Muscle layer of colon (tissue), 2 donors: ENCODE measurements at regions not wholly inside any gene's neighbourhood (a gene's known extent, or its start where the extent isn't known, plus 50 kb on each side); places are given as distances from the start of the nearest gene placed in this dataset.

Source experiments
- H3K27ac ChIP-seq: one replicate; pipeline ENCODE4 v1.7.0; 2013; ENCODE audit warnings: low read depth, mild to moderate bottlenecking, low read length, moderate library complexity
- H3K27me3 ChIP-seq, 2 donors: one replicate each; pipeline ENCODE4 v1.7.0; 2013; ENCODE audit warnings: low read length in 2 of 2, mild to moderate bottlenecking in 2 of 2; ENCODE audit not compliant: insufficient read depth in 2 of 2, control insufficient read depth in 1 of 2
- H3K36me3 ChIP-seq: one replicate; pipeline ENCODE4 v1.7.0; 2013; ENCODE audit warnings: mild to moderate bottlenecking, low read length; ENCODE audit not compliant: insufficient read depth
- H3K4me1 ChIP-seq: one replicate; pipeline ENCODE4 v1.7.0; 2013; ENCODE audit warnings: mild to moderate bottlenecking, low read length; ENCODE audit not compliant: insufficient read depth
- H3K4me3 ChIP-seq, 2 donors: one replicate each; pipeline ENCODE4 v1.7.0; 2013; ENCODE audit warnings: low read length in 2 of 2, low read depth in 1 of 2, mild to moderate bottlenecking in 1 of 2, moderate library complexity in 1 of 2
- H3K9ac ChIP-seq: one replicate; pipeline ENCODE4 v1.7.0; 2013; ENCODE audit warnings: low read length
- H3K9me3 ChIP-seq: one replicate; pipeline ENCODE4 v1.7.0; 2013; ENCODE audit warnings: mild to moderate bottlenecking, low read length
- donor health status: abdominal sarcoma.
- donor health status: Adenocarcinoma of cecum.

GRCh38 chr4:99712099-99712498 lies 54.5 kb upstream of the C4orf54 start:
- Histone ChIP-seq H3K27ac (no peak overlapping the region), H3K9me3 (no peaks in the 10 kb centered on the region), H3K36me3 (no peaks in the 10 kb centered on the region), H3K4me1 (no peaks in the 10 kb centered on the region), H3K4me3 (no peak overlapping the region), H3K9ac (no peak overlapping the region), H3K27me3 (no peaks in the 10 kb centered on the region)

- H3K4me3 ChIP-seq, result no peak overlapping the region
- no peaks in the 10 kb centered on the region for H3K27me3 ChIP-seq
- no peaks in the 10 kb centered on the region for H3K36me3 ChIP-seq
- no peaks in the 10 kb centered on the region for H3K9me3 ChIP-seq
- no peak overlapping the region for H3K27ac ChIP-seq
- no peak overlapping the region for H3K9ac ChIP-seq
- no peaks in the 10 kb centered on the region for H3K4me1 ChIP-seq
Measured at GRCh38 chr4:99711657-99712056, 54.0 kb upstream of the C4orf54 start.

- no peak overlapping the region for H3K27ac ChIP-seq
Measured at GRCh38 chr4:99710681-99711345, 53.2 kb upstream of the C4orf54 start.

GRCh38 chr4:99710020-99710419 lies 52.4 kb upstream of the C4orf54 start:
- Histone ChIP-seq H3K36me3 (no peaks in the 10 kb centered on the region), H3K27ac (no peak overlapping the region), H3K4me1 (no peaks in the 10 kb centered on the region), H3K27me3 (no peaks in the 10 kb centered on the region), H3K9ac (no peak overlapping the region), H3K4me3 (no peak overlapping the region), H3K9me3 (no peaks in the 10 kb centered on the region)

More at GRCh38 chr4:99710681-99711345, 53.2 kb upstream of the C4orf54 start:
- Histone ChIP-seq H3K4me1 (no peaks in the 10 kb centered on the region), H3K9me3 (no peaks in the 10 kb centered on the region), H3K36me3 (no peaks in the 10 kb centered on the region), H3K27me3 (no peaks in the 10 kb centered on the region), H3K9ac (no peak overlapping the region), H3K4me3 (no peak overlapping the region)

GRCh38 chr4:99708551-99708950 lies 50.9 kb upstream of the C4orf54 start:
- Histone ChIP-seq H3K9me3 (no peaks in the 10 kb centered on the region), H3K36me3 (no peaks in the 10 kb centered on the region), H3K27ac (no peak overlapping the region), H3K4me1 (no peaks in the 10 kb centered on the region), H3K4me3 (no peak overlapping the region), H3K27me3 (no peaks in the 10 kb centered on the region), H3K9ac (no peak overlapping the region)
